ENCODE measurements at regions not wholly inside any gene's neighbourhood (a gene's known extent, or its start where the extent isn't known, plus 50 kb on each side); places are given as distances from the start of the nearest gene placed in this dataset.

- TF ChIP-seq REST (IDR thresholded peaks at IDR 0.05; ENCODE audit: low read depth) (no peak), TCF12 (IDR thresholded peaks at IDR 0.05; ENCODE audit: low read depth) (no peak), NFIC (IDR thresholded peaks at IDR 0.05) (no peak), ZBTB7A (IDR thresholded peaks at IDR 0.05; ENCODE audit: low read depth) (no peak), RAD21 (IDR thresholded peaks at IDR 0.05; ENCODE audit: low read depth) (no peak), EGR1 (IDR thresholded peaks at IDR 0.05) (no peak), CEBPB (IDR thresholded peaks at IDR 0.05) (no peak), FOXM1 (IDR thresholded peaks at IDR 0.05; ENCODE audit: borderline replicate concordance, low read depth) (no peak), YY1 (IDR thresholded peaks at IDR 0.05; ENCODE audit: low read depth) (no peak), MAX (IDR thresholded peaks at IDR 0.05) (no peak), USF1 (IDR thresholded peaks at IDR 0.05) (no peak), TEAD4 (IDR thresholded peaks at IDR 0.05) (no peak), CREB1 (IDR thresholded peaks at IDR 0.05; ENCODE audit: low read depth) (no peak)
Observed at GRCh38 chr12:103075848-103076247, 118.4 kb downstream of the ASCL1 start.

GRCh38 chr12:103077108-103077773 is 119.8 kb downstream of the ASCL1 start:
- no peak for TF ChIP-seq EP300 (IDR thresholded peaks at IDR 0.05; ENCODE audit: borderline replicate concordance)
- no peak for TF ChIP-seq EGR1 (IDR thresholded peaks at IDR 0.05)
- TF ChIP-seq TCF12 (IDR thresholded peaks at IDR 0.05; ENCODE audit: low read depth): no peak
- TF ChIP-seq TEAD4 (IDR thresholded peaks at IDR 0.05): no peak
- TF ChIP-seq RAD21 (IDR thresholded peaks at IDR 0.05; ENCODE audit: low read depth): no peak
- no peak for TF ChIP-seq MAX (IDR thresholded peaks at IDR 0.05)
- TF ChIP-seq ZBTB7A (IDR thresholded peaks at IDR 0.05; ENCODE audit: low read depth): no peak
- no peak for TF ChIP-seq CREB1 (IDR thresholded peaks at IDR 0.05; ENCODE audit: low read depth)
- TF ChIP-seq FOXM1 (IDR thresholded peaks at IDR 0.05; ENCODE audit: borderline replicate concordance, low read depth): no peak
- no peak for TF ChIP-seq CEBPB (IDR thresholded peaks at IDR 0.05)

- TF ChIP-seq USF1 (IDR thresholded peaks at IDR 0.05): no peak
- no peak for TF ChIP-seq EP300 (IDR thresholded peaks at IDR 0.05; ENCODE audit: borderline replicate concordance)
- TF ChIP-seq NFIC (IDR thresholded peaks at IDR 0.05): no peak
- TF ChIP-seq MAX (IDR thresholded peaks at IDR 0.05): no peak
- no peak for TF ChIP-seq CREB1 (IDR thresholded peaks at IDR 0.05; ENCODE audit: low read depth)
- TF ChIP-seq CEBPB (IDR thresholded peaks at IDR 0.05): no peak
- TF ChIP-seq EGR1 (IDR thresholded peaks at IDR 0.05): no peak
- TF ChIP-seq RAD21 (IDR thresholded peaks at IDR 0.05; ENCODE audit: low read depth): no peak
- no peak for TF ChIP-seq ZBTB7A (IDR thresholded peaks at IDR 0.05; ENCODE audit: low read depth)
- TF ChIP-seq TAF1 (IDR thresholded peaks at IDR 0.05; ENCODE audit: low read depth): no peak
- TF ChIP-seq TCF12 (IDR thresholded peaks at IDR 0.05; ENCODE audit: low read depth): no peak
- TF ChIP-seq FOXM1 (IDR thresholded peaks at IDR 0.05; ENCODE audit: borderline replicate concordance, low read depth): no peak
- no peak for TF ChIP-seq YY1 (IDR thresholded peaks at IDR 0.05; ENCODE audit: low read depth)
- TF ChIP-seq TEAD4 (IDR thresholded peaks at IDR 0.05): no peak
- no peak for TF ChIP-seq REST (IDR thresholded peaks at IDR 0.05; ENCODE audit: low read depth)
Observed at GRCh38 chr12:103085541-103085940, 128.1 kb downstream of the ASCL1 start.

- TF ChIP-seq MAX (IDR thresholded peaks at IDR 0.05): no peak
Observed at GRCh38 chr12:103086471-103086870, 129.0 kb downstream of the ASCL1 start.

GRCh38 chr12:103093499-103094106 is 136.1 kb downstream of the ASCL1 start:
- TF ChIP-seq EGR1 (IDR thresholded peaks at IDR 0.05): no peak
- no peak for TF ChIP-seq EP300 (IDR thresholded peaks at IDR 0.05; ENCODE audit: borderline replicate concordance)
- no peak for TF ChIP-seq YY1 (IDR thresholded peaks at IDR 0.05; ENCODE audit: low read depth)
- no peak for TF ChIP-seq REST (IDR thresholded peaks at IDR 0.05; ENCODE audit: low read depth)
- no peak for TF ChIP-seq TAF1 (IDR thresholded peaks at IDR 0.05; ENCODE audit: low read depth)
- TF ChIP-seq NFIC (IDR thresholded peaks at IDR 0.05): no peak
- TF ChIP-seq CEBPB (IDR thresholded peaks at IDR 0.05): no peak
- TF ChIP-seq TEAD4 (IDR thresholded peaks at IDR 0.05): no peak
- TF ChIP-seq FOXM1 (IDR thresholded peaks at IDR 0.05; ENCODE audit: borderline replicate concordance, low read depth): no peak
- TF ChIP-seq MAX (IDR thresholded peaks at IDR 0.05): no peak
- no peak for TF ChIP-seq ZBTB7A (IDR thresholded peaks at IDR 0.05; ENCODE audit: low read depth)
- TF ChIP-seq TCF12 (IDR thresholded peaks at IDR 0.05; ENCODE audit: low read depth): no peak
- TF ChIP-seq USF1 (IDR thresholded peaks at IDR 0.05): no peak
- no peak for TF ChIP-seq CREB1 (IDR thresholded peaks at IDR 0.05; ENCODE audit: low read depth)

All from Ishikawa (cell line).